Memory B cell (primary cell): ENCODE measurements at regions not wholly inside any gene's neighbourhood (a gene's known extent, or its start where the extent isn't known, plus 50 kb on each side); places are given as distances from the start of the nearest gene placed in this dataset.

Source experiments
- ATAC-seq: fragments of 150-1000 bp; cut with Tn5 transposase; 2 replicates; pipeline ENCODE4 v1.10.0; 2021; ENCODE audit warnings: low read depth, mild to moderate bottlenecking, moderate library complexity
- DNase-seq, 2 donors: peaks; one replicate each; pipeline ENCODE4 v3.0.0; 2022; ENCODE audit warnings: low spot score in 2 of 2
- H3K27ac Mint-ChIP-seq: one replicate; pipeline ENCODE4 v1.8.0; 2022; ENCODE audit warnings: mild to moderate bottlenecking, moderate library complexity, mixed read lengths
- H3K27me3 Mint-ChIP-seq: one replicate; pipeline ENCODE4 v1.8.0; 2022; ENCODE audit warnings: mixed read lengths
- H3K36me3 Mint-ChIP-seq: one replicate; pipeline ENCODE4 v1.8.0; 2022; ENCODE audit warnings: mild to moderate bottlenecking, mixed read lengths
- H3K4me1 Mint-ChIP-seq: one replicate; pipeline ENCODE4 v1.8.0; 2022; ENCODE audit warnings: mixed read lengths
- H3K4me3 Mint-ChIP-seq: one replicate; pipeline ENCODE4 v1.8.0; 2022; ENCODE audit warnings: mild to moderate bottlenecking, moderate library complexity, mixed read lengths
- H3K9me3 Mint-ChIP-seq: one replicate; pipeline ENCODE4 v1.8.0; 2022; ENCODE audit warnings: mixed read lengths

DNA sequence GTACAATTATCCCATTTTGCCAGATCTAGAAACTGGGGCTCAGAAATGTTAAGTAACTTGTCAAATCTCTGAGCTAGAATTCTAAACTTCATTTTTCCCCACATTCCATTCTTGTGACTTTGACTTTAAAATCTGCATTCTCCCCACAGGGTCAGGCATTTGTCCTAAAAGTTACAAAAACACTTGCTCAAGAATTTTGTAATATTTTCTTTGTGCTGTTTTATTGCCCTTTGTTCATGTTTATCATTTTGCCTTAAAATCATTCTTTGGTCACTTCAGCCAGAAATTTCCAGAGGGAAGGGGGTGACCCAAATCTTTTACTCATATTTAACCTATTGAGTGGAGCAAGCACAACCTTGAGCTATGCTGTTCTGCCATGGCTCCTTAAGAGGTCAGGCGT is 120.1 kb upstream of the CCL21 start:
- no peaks in the 10 kb centered on the region for H3K4me1 Mint-ChIP-seq
- H3K9me3 Mint-ChIP-seq: no peaks in the 10 kb centered on the region
- no peaks in the 10 kb centered on the region for H3K36me3 Mint-ChIP-seq
- H3K27ac Mint-ChIP-seq: no peak overlapping the region
- ATAC-seq: no peak
- peaks cover 5% of the 10 kb centered on the region for H3K27me3 Mint-ChIP-seq
- no peak for DNase-seq
- no peak overlapping the region for H3K4me3 Mint-ChIP-seq

DNA sequence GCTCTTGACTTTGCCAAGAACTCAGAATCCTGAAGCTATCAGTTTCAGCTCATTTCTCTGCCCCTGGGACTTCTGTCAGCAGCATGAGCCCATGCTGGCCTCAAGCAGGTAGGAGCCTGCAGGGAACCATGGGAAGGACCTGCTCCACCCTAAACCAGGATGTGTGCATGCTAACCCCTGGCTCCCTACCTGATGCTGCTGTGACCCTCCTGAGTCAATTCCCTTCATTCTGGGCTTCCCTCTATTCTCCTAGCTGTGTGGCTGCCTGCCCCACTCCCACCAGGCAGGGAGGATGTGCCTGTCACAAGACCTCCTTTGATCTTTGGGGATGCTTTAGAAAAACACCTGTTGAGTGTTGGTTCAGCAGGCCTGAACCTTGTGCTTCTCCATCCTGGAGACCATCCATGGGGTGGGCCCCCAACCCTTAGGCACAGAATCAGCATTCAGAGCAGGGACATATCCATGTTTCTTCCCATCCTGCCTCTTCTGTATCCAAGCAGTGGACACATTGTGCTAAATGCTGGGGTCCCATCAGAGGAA is 117.1 kb upstream of the CCL21 start:
- ATAC-seq: no peak
- no peaks in the 10 kb centered on the region for H3K9me3 Mint-ChIP-seq
- peaks cover 9% of the 10 kb centered on the region for H3K27me3 Mint-ChIP-seq
- no peaks in the 10 kb centered on the region for H3K36me3 Mint-ChIP-seq
- no peaks in the 10 kb centered on the region for H3K4me1 Mint-ChIP-seq
- no peak for DNase-seq
- no peak overlapping the region for H3K27ac Mint-ChIP-seq
- no peak overlapping the region for H3K4me3 Mint-ChIP-seq

DNA sequence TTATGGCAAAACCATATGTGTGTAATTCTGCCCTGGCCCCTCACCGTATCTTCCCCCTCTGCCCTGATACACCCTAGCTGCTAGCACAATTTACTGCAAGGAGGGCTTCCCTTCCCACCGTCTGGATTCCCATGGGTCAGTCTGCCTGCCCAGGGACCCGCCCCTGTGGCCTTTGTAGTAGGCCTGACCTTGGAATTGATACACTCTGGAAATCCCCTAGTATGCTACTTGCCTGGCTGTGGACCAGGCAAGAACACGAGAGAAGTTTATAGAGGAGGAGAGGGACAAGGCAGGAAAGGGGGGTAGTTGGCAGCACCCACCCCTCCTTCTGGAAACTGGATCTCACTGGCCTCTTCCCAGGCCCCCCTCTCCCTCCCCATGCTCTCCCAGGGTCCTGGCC is 115.8 kb upstream of the CCL21 start:
- Mint-ChIP-seq H3K4me3 (no peak overlapping the region), H3K36me3 (no peaks in the 10 kb centered on the region), H3K4me1 (no peaks in the 10 kb centered on the region), H3K9me3 (peaks cover 2% of the 10 kb centered on the region), H3K27me3 (peaks cover 9% of the 10 kb centered on the region), H3K27ac (no peak overlapping the region)
- ATAC-seq (no peak), DNase-seq (no peak)

DNA sequence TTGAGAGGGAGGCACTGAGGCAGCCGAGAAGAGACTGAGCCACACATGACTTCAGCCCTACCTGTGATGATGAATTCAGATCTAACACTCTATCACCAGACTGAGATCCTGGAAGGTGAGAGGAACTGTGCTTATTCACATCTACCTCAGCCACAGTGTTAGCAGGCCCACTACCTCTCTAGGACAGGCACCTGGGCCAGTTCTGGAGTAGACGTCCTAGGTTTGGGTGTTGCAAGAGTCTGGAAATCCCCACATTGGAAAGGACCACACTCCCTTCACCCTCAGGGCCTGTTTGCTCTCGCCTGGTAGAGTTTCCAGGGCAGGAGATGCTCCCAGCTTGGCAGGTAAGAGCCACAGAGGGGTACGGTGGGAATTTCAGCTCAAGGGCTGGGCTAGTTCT is 113.8 kb upstream of the CCL21 start:
- DNase-seq (no peak), ATAC-seq (no peak)
- Mint-ChIP-seq H3K4me3 (no peak overlapping the region), H3K27ac (no peak overlapping the region), H3K4me1 (no peaks in the 10 kb centered on the region), H3K36me3 (no peaks in the 10 kb centered on the region), H3K27me3 (peaks cover 7% of the 10 kb centered on the region), H3K9me3 (peaks cover 6% of the 10 kb centered on the region)

DNA sequence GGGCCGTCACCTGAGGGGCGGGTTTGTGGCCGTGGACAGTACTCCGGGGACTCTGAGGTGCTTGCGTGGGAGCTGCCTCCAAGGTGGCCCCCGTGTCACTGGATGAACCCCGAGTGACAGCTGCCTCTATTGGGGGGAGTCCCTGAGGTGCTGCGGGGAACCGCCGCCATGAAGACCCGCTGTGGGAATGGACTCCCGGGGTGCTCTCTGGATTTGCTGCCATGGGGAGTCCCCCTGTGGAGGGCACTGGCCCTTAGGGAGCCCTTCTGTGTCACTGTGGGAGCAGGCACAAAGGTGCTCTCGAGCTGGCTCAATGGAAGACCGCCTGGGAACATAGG is 100.2 kb upstream of the CCL21 start:
- Mint-ChIP-seq H3K4me3 (no peak overlapping the region), H3K4me1 (no peaks in the 10 kb centered on the region), H3K36me3 (no peaks in the 10 kb centered on the region), H3K27me3 (peaks cover 14% of the 10 kb centered on the region), H3K9me3 (peaks cover 20% of the 10 kb centered on the region), H3K27ac (no peak overlapping the region)
- no peak for ATAC-seq
- no peak for DNase-seq

DNA sequence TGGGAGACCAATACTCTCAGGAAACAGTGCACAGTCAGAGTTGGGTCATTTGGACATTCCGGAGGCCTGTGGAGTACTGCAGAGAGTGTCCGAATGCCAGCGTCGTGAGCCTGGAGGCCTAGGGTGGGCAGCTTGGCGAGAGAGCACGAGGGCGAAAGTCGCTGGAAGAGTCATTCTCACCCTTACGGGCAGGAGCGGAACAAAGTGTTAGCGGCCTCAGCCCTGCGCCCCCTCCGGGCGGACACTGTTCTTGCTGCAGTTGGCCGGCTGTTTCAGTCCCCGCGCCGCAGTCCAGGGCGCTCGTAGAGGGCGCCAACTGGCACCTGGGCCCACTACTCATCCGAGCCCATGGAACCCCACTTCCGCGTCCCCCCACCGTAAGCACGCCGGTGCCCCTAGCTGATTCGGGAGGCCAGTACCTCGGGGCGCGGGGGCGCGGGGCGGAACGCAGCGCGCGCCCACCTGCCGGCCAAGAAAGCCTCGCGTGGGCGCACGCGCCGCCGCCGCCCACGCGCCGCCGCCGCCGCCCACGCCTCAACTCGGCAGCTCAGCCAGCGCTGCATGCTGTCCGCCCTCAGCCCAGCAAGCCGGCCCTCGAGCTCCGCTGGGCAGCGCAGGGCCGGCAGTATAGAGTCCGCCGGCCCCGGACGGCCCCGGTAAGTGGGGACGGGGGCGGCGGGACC is 99.7 kb upstream of the CCL21 start:
- no peak overlapping the region for H3K27ac Mint-ChIP-seq
- H3K4me3 Mint-ChIP-seq: no peak overlapping the region
- DNase-seq (no peak), ATAC-seq (no peak)
- no peaks in the 10 kb centered on the region for H3K36me3 Mint-ChIP-seq
- H3K27me3 Mint-ChIP-seq: peaks cover 14% of the 10 kb centered on the region
- H3K9me3 Mint-ChIP-seq: peaks cover 20% of the 10 kb centered on the region
- no peaks in the 10 kb centered on the region for H3K4me1 Mint-ChIP-seq

DNA sequence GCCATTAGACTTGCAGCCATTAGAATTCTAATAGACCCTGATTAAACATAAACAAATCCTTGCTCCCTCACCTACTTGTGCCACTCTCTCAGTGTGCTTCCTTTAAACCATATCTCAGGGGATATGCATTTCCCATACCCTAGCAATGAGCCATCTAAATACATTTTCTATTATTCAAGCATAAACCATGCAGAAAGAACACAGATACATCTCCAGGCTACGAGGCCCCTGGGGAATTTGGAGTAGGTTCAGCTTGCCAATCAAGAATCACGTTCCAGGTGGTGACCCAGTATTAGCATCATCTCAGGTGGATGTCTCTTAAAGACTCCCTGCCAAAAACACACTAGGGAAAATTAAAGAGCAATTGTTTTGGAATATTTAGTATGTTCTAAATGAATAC is 93.0 kb upstream of the CCL21 start:
- H3K27ac Mint-ChIP-seq: no peak overlapping the region
- DNase-seq (no peak), ATAC-seq (no peak)
- H3K4me1 Mint-ChIP-seq: no peaks in the 10 kb centered on the region
- no peaks in the 10 kb centered on the region for H3K36me3 Mint-ChIP-seq
- H3K4me3 Mint-ChIP-seq: no peak overlapping the region
- H3K27me3 Mint-ChIP-seq: peaks cover 7% of the 10 kb centered on the region
- H3K9me3 Mint-ChIP-seq: peaks cover 9% of the 10 kb centered on the region

DNA sequence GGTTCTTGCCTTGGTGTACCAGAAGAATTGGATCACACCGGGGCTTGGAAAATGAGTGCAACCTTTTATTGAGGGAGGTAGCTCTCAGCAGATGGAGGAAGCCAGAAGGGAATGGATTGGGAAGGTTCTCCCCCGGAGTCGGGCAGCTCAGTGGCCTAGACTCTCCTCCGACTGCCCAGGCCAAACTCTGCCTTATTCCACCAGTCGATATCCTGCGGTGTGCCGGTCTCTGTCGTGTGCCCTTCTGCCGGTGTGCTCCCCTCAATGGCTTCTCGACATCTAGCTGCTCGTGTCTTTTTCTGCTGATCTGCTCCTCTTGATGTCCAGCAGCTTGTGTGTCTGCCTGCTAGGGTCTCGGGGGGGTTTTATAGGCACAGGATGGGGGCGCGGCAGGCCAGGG is 87.4 kb upstream of the CCL21 start:
- H3K36me3 Mint-ChIP-seq: no peaks in the 10 kb centered on the region
- H3K9me3 Mint-ChIP-seq: no peaks in the 10 kb centered on the region
- no peak overlapping the region for H3K27ac Mint-ChIP-seq
- H3K4me3 Mint-ChIP-seq: no peak overlapping the region
- no peak for ATAC-seq
- no peak for DNase-seq
- peaks cover 8% of the 10 kb centered on the region for H3K27me3 Mint-ChIP-seq
- H3K4me1 Mint-ChIP-seq: no peaks in the 10 kb centered on the region

DNA sequence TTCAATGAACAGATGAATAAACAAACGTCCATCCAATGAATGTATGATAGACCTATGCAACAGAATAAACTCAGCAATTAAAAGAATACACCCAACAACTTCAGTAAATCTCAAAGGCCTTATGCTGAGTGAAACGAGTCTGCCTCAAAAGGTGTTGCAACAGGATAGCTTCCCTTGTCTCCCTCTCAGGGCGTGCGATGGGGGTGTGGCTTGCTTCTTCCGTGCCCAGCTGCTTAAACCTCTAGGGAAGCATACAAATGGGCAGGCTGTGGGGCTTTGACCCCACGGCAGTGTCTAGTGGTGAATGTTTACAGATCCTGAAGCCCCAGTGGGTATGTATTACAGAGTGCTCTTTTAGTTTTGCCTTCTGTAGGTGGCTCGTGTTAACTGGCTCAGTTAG is 87.0 kb upstream of the CCL21 start:
- Mint-ChIP-seq H3K9me3 (no peaks in the 10 kb centered on the region), H3K27ac (no peak overlapping the region), H3K36me3 (no peaks in the 10 kb centered on the region), H3K4me3 (no peak overlapping the region), H3K27me3 (peaks cover 8% of the 10 kb centered on the region), H3K4me1 (no peaks in the 10 kb centered on the region)
- ATAC-seq (no peak), DNase-seq (no peak)

DNA sequence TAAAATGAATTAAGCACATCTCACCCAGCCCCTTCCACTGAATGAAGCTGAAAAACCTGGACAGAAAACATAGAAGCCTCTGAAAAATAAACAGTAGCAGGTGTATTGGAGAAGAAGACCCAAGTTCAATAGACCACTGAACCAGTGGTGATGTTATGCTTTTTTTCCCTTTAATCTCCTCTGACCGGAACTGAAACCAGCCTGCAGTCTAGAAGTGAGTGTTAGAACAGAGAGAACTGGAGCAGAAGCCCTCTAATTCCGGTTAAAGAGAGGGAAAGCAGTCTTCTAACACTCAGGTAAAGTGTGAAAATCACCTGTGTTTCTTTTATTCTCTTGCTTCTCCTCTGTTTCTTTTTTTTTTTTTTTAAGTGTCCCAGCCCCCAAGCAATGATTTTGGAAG is 83.5 kb upstream of the CCL21 start:
- H3K4me3 Mint-ChIP-seq: no peak overlapping the region
- ATAC-seq (no peak), DNase-seq (no peak)
- H3K4me1 Mint-ChIP-seq: no peaks in the 10 kb centered on the region
- no peaks in the 10 kb centered on the region for H3K9me3 Mint-ChIP-seq
- H3K27ac Mint-ChIP-seq: no peak overlapping the region
- H3K36me3 Mint-ChIP-seq: no peaks in the 10 kb centered on the region
- H3K27me3 Mint-ChIP-seq: peaks cover 16% of the 10 kb centered on the region

DNA sequence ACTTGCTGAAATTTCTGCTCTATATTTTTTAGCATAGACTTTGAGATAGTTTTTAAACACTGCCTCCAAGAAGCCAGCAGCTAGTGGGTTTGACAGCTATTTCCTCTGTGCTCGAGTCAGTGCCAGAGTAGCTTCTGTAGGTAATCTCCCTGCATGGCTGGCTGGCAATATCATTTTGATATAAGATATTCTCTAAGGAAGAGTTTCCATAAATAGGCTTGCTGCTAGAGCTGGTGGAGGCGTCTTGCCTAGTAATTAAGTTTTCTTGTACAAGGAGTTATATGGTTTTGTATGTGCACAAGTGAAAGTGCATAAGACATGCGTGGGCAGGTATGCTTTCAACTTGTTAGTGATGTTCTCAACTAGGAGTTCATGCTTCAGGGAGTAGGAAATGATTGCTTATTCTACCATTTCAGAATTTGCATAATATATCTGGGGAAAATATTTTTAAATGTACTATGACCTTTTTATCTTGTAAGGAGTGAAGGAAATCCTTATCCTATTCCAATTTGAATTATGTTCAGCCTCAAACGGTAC is 74.1 kb upstream of the CCL21 start:
- Mint-ChIP-seq H3K4me3 (no peak overlapping the region), H3K36me3 (no peaks in the 10 kb centered on the region), H3K4me1 (no peaks in the 10 kb centered on the region), H3K27ac (no peak overlapping the region), H3K9me3 (no peaks in the 10 kb centered on the region), H3K27me3 (peaks cover 4% of the 10 kb centered on the region)
- ATAC-seq (no peak), DNase-seq (no peak)

DNA sequence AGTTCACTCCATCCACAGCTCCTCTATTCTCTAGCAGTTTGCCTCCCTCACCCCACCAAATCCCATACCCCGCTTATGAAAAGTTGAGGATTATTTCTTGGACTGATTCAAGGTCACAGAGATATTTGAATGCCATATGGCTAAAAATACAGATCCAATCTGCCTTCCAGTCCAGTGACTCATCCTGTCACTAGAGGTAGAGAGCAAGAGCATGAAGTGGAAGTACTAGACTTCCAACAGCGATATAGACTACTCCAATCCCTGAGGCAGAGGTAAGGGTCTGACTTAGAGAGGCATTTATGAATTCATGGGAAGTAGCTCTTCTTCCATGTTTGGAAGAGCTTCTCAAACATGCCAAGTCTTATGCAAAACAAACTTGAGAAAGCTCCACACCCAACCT is 72.4 kb upstream of the CCL21 start:
- H3K4me3 Mint-ChIP-seq: no peak overlapping the region
- H3K27me3 Mint-ChIP-seq: peaks cover 4% of the 10 kb centered on the region
- H3K36me3 Mint-ChIP-seq: no peaks in the 10 kb centered on the region
- no peak for DNase-seq
- H3K4me1 Mint-ChIP-seq: no peaks in the 10 kb centered on the region
- H3K9me3 Mint-ChIP-seq: peaks cover 1% of the 10 kb centered on the region
- ATAC-seq: no peak
- no peak overlapping the region for H3K27ac Mint-ChIP-seq

DNA sequence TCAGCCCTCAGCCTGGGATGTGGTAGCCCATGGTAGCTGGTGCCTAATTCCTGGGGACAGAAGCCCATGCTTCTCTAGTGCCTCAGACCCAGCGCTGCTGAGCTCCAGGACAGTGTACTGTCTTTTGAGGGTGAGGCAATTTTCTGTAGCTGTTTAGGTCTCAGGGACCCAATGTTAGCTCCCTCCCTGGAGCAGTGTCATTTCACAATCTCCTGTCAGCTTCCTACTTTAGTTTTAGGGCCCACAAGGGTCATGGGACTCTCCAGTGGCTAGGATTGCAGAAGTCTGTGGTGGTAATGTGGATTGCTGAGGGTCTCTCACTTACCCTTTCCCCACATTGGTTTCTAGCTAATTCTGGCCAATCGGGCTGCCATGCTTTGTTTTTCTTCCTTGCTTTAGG is 67.7 kb upstream of the CCL21 start:
- Mint-ChIP-seq H3K4me3 (no peak overlapping the region), H3K9me3 (peaks cover 9% of the 10 kb centered on the region), H3K27ac (no peak overlapping the region), H3K36me3 (no peaks in the 10 kb centered on the region), H3K27me3 (peaks cover 10% of the 10 kb centered on the region), H3K4me1 (no peaks in the 10 kb centered on the region)
- DNase-seq: no peak
- no peak for ATAC-seq

DNA sequence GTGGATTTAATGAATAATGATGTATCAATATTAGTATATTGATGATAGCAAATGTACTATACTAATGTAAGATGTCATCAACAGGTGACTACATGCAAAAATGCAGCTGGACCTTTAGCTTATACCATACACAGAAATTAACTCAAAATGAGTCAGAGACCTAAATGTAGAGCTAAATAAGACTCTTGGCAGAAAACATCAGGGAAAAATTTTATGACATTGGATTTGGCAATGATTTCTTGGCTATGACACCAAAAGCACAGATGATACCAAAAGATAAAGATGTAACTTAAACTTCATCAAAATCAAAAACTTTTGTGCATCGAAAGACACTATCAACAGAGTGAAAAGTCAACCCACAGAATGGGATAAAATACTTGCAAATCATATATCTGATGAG is 64.0 kb upstream of the CCL21 start:
- Mint-ChIP-seq H3K36me3 (no peaks in the 10 kb centered on the region), H3K4me3 (no peak overlapping the region), H3K27ac (no peak overlapping the region), H3K4me1 (no peaks in the 10 kb centered on the region), H3K9me3 (peaks cover 9% of the 10 kb centered on the region), H3K27me3 (peaks cover 11% of the 10 kb centered on the region)
- DNase-seq (no peak), ATAC-seq (no peak)

DNA sequence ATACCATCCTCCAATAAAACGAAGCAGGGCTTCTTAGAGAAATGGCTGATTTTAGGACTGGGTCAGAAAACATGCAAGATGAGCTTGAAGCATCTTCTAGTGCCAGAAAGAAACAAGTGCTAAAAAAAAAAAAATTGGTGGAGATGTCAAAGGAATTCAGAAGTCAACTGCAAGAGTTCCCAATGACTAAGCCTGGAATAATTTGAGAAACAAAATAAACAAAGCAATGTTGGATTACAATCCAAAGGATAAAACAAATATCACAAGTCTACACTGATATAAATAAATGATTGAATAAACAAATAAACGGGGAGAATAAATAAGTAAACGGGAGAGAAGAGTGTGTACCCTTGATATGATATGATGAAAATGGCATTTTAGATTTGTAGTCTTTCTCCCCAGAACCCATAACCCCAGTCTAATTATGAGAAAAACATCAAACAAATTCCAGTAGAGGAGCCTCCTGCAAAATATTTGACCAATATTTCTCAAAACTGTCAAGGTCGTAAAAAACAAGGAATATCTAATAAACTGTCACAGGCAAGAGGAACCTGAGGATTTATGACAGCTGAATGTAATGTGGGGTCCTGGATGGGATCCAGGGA is 63.5 kb upstream of the CCL21 start:
- H3K9me3 Mint-ChIP-seq: peaks cover 9% of the 10 kb centered on the region
- no peaks in the 10 kb centered on the region for H3K4me1 Mint-ChIP-seq
- peaks cover 13% of the 10 kb centered on the region for H3K27me3 Mint-ChIP-seq
- H3K27ac Mint-ChIP-seq: no peak overlapping the region
- H3K4me3 Mint-ChIP-seq: no peak overlapping the region
- ATAC-seq (no peak), DNase-seq (no peak)
- H3K36me3 Mint-ChIP-seq: no peaks in the 10 kb centered on the region
